Neural progenitor cell (in vitro differentiated cells): ENCODE measurements at regions not wholly inside any gene's neighbourhood (a gene's known extent, or its start where the extent isn't known, plus 50 kb on each side); places are given as distances from the start of the nearest gene placed in this dataset.

ENCODE experiments used
- CTCF ChIP-seq: fragments of 200-600 bp; sonication (generic); IDR thresholded peaks from 2 replicates; pipeline ENCODE4 v1.5.1; 2017; ENCODE audit warnings: antibody characterized with exemption, mild to moderate bottlenecking
- EZH2 ChIP-seq: fragments of 200-600 bp; sonication (generic); IDR thresholded peaks from 2 replicates; pipeline ENCODE4 v1.6.1; 2017; ENCODE audit warnings: antibody characterized with exemption, mild to moderate bottlenecking, moderate library complexity
- EZH2phosphoT487 ChIP-seq: fragments of 200-600 bp; sonication (generic); IDR thresholded peaks from 2 replicates; pipeline ENCODE4 v1.6.1; 2017; ENCODE audit warnings: antibody characterized with exemption

GRCh38 chr22:48403521-48404403 is 1423.9 kb downstream of the BRD1 start:
- TF ChIP-seq CTCF = no peak
- no peak for TF ChIP-seq EZH2phosphoT487
- TF ChIP-seq EZH2 = no peak
